SK-N-MC (cell line): ENCODE measurements at regions not wholly inside any gene's neighbourhood (a gene's known extent, or its start where the extent isn't known, plus 50 kb on each side); places are given as distances from the start of the nearest gene placed in this dataset.

Experiments
- EZH2 ChIP-seq: fragments of 200-600 bp; sonication (generic); IDR thresholded peaks from one replicate; pipeline ENCODE4 v1.6.1; 2017; ENCODE audit warnings: antibody characterized with exemption
- POLR2AphosphoS5 ChIP-seq: IDR thresholded peaks from 2 replicates; pipeline ENCODE4 v1.6.1; 2012; ENCODE audit warnings: mild to moderate bottlenecking, low read depth, low read length, borderline replicate concordance

DNA sequence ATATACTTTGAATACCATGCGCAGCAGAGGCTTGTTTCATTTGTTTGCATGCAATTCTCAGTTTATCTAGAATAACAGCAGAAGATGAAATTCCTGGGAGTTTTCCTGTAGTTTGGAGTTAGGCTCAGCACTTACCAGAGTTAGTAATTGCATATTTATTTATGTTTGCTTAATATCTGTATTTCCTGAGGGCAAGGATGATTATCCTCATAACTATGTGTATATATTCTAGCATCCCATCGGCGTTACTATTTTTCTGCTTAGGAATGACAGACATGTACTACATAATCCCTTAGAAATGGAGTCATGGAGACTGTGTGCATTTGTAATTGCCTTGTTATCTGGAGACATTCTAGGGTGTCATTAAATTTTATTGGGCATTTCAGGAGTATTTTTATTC is 1184.8 kb downstream of the DTWD2 start:
- TF ChIP-seq POLR2AphosphoS5, result no peak
- TF ChIP-seq EZH2, result no peak
